ENCODE measurements at regions not wholly inside any gene's neighbourhood (a gene's known extent, or its start where the extent isn't known, plus 50 kb on each side); places are given as distances from the start of the nearest gene placed in this dataset.

DNA sequence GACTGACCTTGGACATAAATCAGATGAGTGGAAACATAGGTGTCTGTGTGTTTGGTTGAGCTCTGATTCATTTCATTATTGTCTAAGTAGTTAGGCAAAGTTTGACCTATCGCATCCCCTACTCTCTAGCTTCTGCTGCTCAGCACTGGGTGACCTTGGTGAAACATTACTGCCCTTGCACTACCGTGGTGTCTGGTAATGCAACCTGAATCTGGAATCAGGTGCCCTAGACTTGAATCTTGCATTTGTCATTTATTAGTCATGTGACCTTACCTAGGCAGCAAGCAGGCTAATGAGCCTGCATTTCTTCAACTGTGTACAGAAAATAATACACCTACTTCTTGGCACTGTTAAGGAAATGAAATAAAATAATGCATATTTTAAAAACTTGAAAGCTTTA is 242.3 kb upstream of the BLID start:
- FAIRE-seq (peak; percentile 23), DNase-seq (ENCODE audit: insufficient read length, low spot score) (no peak)

DNA sequence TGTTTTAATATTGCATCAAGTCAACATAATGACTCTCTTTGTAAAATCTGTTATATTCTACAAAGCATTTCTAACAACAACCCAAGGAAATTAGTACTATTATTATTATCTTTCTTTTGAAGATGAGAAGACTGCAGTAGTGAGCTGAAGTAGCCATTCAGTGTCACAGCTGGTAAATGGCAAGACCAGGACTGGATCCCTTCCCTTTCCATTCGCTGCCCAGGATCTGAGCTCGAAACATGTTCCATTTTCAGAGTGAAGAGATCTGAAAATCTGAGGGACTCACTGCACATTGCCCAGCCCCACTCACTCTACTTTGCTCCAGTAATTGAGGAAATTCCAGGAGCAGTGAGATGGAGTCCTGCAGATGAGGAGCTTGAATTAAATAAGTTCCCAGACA is 240.0 kb upstream of the BLID start:
- DNase-seq (ENCODE audit: insufficient read length, low spot score) (no peak), FAIRE-seq (no peak)

DNA sequence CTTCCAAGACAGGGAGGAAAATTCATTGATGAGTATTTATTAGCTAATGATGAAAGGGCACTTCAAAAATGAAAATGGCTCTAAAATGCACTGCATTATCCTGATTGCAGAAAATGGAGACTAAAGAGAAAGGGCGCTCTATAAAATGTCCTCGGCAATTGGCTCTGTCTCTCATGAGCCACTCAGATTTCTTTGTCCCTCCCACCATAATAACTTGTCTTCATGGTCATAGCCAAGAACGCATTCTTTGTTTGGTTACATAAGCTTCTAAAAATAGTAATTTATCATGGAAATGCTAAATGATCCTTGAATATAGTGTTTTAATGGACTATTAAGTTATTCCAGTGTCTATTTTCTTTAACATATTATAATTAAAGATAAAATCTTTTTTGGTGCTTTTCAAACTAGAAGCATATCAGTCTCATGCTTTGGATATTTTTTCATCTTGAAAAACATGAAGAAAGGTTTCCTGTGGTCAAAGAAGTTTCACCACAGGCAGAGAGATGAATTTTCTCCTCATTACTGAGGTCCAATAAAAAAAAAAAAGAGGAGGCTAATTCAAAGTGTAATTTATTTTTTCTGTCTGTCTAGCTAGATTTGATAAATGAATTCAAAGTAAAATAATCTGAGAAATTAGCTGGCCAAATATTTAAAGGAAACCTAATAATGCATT is 238.1 kb upstream of the BLID start:
- no peak for DNase-seq (ENCODE audit: insufficient read length, low spot score)
- FAIRE-seq = no peak

DNA sequence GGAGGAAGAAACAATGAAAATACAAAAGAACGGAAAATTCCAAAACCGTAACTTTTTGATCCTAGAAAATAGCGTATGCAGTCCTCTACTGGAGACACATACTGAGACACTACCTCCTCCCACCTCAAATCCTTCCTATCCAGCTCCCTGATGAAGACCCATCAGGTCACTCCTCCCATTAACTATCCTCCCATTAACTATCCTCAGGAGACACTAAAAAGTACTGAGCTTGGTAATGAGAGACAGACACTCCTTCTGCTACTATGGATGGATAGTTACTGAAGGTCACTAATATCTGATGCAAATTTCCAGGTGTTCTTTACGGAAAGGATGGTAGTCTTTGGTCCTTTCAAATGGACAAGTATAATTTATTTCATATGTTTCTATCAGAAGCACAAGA is 237.5 kb upstream of the BLID start:
- FAIRE-seq = no peak

DNA sequence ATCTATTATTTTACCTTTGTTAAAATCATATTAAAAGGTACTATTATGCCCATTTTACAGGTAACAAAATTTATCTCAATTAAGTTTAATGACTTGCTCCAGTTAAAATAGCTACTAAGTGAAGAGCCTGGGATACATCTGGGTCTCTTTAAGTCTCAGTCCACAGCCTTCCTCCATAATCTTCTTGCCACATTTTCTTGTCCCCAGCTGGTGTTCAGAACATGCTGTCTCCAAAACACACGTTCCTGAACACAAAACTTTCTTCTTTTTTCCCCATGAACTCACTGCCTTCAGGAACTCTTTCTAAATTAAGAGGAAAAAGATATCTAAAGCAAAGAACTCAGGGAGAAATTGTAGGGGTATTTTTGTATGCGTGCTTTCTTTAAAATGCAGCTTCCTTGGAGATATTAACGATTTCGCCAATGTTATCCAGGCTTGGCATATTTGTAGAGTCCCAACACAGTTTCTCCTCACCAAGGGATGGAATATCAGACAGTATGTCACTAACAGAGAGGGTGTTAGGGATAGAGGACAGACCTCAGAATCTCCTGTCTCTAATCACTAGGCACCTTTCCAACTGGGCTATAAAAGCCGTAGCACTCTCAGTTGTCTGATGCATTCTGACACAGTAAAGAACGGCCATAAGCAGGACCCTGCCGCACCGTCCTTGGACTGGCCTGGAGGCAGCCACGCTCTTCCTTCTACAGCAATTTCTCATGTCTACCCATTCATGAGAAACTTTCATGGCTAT is 232.8 kb upstream of the BLID start:
- FAIRE-seq (no peak), DNase-seq (ENCODE audit: insufficient read length, low spot score) (no peak)

More for the DNA sequence above, 237.5 kb upstream of the BLID start:
- no peak for DNase-seq (ENCODE audit: insufficient read length, low spot score)

DNA sequence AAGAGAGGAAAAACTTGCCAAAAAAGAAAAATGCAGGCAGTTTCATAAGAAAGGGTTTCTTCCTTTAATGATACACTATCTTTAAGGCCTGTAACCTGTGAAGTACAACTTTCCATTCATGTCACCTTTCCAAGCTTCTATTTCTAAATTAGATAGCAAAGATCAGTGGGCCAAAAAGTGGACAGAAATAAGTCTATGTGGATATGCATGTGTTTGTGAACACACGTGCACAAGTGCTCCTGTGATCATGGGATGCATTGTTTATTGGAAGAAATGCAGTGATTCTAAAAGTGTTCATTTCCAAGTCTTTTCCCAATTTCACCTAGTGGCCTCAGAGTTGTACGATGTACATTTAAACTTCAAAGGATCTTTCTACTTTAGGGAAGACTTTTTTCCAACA is 230.0 kb upstream of the BLID start:
- FAIRE-seq (no peak), DNase-seq (ENCODE audit: insufficient read length, low spot score) (no peak)

DNA sequence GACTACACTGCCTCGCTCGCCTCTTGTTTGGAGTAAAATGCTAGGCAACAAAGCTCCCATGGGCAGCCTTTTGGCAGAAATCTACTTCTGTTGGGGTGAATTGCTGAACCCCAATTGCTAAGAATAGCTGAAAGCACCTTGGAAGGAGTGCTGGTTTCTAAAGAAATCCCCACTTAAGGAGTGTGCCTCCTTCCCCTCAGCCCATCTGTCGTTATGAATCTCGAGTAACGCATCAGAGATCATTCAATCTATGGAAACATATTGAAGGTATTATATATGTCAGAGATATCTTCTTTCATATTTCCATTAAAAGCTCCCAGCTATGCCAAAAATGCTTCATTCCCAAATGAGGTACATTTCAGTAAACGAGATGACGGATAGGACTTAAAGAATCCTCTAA is 229.6 kb upstream of the BLID start:
- FAIRE-seq = no peak
- no peak for DNase-seq (ENCODE audit: insufficient read length, low spot score)

DNA sequence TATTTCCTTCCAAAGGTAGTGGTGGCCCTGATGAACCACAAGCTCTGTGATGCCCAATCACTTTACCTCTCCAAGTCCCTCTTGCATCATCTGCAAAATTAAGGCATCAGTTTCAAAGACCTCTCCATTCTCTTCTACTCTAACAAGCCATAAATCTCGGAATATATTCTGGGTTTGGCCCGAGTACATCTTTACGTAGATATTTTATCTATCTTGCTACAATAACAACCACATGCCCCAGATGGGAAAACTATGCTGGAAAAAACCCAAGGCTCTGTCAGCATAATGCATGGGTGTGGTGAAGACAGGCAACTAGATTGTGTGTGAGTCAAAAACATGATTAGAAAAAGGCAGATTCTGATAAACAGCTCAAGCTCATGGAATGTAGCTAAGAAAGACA is 228.2 kb upstream of the BLID start:
- DNase-seq (ENCODE audit: insufficient read length, low spot score) (peak; percentile 49), FAIRE-seq (peak; percentile 4)

DNA sequence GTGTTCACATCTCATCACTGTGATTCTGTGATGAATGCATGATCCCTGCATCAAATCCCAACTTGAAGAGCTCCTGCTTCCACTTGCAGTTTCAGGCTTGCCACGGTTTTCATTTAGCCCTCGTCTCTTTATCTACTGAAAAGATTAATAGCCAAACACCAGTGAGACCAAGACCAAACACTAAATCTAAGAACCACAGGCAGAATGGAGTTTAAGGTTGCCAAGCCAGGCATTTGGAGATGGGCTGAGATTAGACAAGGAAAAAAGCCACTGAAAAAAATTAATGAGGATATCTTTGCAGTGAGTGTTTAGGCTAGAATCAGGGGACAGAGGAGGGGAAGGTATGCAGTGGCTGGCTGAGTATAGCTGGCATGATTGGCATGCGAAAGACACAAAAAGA is 227.2 kb upstream of the BLID start:
- FAIRE-seq = no peak
- DNase-seq (ENCODE audit: insufficient read length, low spot score) = no peak

DNA sequence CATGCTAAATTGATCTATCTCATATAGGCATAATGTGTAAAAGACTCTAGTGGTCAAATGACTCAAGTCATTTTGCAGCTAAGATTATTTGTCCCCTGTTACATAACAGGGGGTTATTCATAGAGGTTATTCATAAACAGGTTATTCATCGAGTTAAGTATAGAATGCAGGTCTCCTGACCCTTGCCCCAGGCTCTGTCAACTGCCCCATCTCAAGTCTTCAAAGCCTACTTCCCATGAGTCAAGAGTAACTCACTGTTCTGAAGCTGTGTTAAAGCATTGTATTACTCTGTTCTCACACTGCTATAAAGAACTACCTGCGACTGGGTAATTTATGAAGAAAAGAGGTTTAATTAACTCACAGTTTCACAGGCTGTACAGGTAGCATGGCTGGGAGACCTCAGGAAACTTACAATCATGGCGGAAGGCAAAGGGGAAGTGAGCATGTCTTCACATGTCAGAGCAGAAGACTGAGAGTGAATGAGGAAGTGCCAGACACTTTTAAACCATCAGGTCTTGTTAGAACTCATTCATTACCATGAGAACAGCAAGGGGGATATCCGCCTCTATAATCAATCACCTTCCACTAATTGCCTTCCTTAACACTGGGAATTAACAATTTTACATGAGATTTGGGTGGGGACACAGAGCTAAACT is 226.2 kb upstream of the BLID start:
- FAIRE-seq (no peak), DNase-seq (ENCODE audit: insufficient read length, low spot score) (no peak)

DNA sequence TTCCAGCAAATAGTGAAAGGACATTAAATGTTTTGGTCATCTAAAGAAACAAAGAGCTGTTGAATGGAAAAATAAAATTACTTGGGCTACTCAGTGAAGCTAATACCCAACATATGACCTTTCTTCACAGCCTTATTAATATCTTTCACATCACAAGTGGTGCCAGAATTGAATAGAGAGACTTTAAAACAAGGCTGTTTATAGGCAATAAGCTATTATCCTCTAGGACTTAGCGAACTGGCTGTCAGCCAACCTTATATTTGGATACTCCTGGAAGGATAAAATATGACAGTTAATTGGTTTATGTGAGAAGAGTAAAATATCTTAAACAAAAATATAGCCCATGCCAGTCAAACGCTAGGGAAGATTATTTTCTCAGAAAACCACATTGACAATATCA is 225.5 kb upstream of the BLID start:
- no peak for DNase-seq (ENCODE audit: insufficient read length, low spot score)

DNA sequence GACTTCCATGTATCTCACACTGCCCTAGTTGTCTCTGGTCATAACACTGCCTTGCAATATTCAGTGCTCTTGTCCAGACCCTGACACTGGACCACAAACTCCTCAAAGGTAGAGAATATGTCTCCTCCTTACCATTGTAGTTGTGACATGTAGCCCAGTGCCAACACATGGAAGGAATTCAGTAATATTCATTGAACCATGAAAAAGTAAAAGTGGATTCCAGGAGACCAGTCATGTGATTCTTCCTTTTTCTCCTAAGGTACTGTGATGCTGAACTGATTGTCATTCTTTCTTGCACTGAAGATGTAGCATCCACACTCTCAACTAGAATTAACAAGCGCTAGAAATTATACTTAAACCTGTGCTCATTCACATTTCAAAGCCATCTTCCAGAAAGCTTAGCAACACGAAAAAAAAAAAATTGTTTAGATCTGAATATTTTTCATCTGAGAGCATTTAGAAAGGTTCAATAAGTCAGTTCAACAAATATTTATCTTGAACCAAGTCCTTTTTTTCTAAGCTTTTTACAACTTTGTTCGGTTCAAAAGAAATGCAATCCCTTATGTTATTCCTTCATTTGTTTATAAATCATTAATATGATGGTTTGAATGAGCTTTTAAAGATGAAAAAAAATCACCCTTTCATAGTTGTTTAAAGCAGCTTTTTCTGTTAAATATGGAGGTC is 224.7 kb upstream of the BLID start:
- FAIRE-seq = peak; percentile 28

More for the DNA sequence above, 225.5 kb upstream of the BLID start:
- no peak for FAIRE-seq

DNA sequence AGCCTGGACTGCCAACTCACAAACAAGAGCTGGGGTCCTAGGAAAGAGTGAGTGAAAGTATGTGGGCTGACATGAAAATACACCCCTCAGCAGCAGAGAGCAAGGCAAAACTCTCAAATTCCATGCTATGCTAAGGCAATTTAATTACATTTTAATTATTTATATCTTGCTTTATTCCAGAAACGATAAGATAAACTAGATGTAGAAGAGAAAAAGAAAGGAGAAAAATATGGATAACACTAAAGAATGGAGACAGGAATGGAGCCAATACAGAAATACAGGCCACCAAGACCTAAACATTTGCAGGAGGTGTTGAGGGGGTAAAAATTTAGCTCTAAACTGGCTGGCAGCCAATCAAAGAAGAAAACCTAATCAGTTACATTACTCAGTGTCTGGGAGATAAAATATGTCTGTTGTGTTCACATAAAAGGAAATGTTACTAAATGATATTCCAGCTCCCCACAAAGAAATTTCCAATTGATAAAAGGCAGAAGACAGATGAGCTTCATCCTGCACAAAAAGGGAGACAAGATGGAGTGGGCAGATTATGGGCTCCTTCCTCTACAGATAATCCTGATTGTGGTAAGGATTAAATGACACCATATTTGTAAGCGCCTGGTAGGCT is 223.5 kb upstream of the BLID start:
- no peak for FAIRE-seq

More for the DNA sequence above, 224.7 kb upstream of the BLID start:
- no peak for DNase-seq (ENCODE audit: insufficient read length, low spot score)

DNA sequence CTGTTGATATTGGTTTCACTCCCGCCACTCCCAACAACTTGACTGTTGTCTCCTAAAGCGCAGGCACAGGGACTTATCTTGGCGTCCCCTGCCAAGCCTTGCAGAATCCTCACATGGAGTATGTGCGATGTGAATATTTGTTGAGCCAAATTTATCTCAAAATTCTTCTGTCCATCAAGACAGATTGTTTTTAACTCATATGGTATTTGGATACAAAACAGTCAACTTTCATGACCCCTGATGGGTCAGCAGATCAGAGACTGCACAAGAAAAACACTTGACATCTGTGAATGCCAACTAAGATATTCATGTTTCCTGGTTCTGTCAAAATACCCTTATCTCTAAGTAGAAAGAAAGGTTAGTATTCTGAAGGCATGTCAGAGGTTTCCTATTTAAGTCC is 221.7 kb upstream of the BLID start:
- DNase-seq (ENCODE audit: insufficient read length, low spot score) = no peak

More for the DNA sequence above, 223.5 kb upstream of the BLID start:
- DNase-seq (ENCODE audit: insufficient read length, low spot score) = no peak

DNA sequence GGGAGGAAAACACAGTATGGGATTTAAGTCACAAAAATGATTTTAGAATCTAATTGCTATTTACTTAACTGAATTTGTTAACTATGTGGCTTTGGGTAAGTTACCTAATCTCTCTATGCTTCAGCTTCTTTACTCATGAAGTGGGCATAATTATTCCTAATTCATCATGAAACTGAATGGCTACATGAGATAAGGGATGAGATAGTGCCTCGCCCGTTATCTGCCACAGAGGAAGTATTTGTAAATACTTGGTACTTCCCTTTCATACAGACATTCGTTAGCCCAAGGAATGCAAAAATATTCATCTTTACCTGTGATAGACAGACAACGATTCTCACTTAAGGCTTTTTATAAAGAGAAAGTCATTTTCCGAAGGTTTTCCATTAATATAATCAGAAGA is 221.2 kb upstream of the BLID start:
- DNase-seq (ENCODE audit: insufficient read length, low spot score) = no peak
- no peak for FAIRE-seq

More for the DNA sequence above, 221.7 kb upstream of the BLID start:
- no peak for FAIRE-seq

DNA sequence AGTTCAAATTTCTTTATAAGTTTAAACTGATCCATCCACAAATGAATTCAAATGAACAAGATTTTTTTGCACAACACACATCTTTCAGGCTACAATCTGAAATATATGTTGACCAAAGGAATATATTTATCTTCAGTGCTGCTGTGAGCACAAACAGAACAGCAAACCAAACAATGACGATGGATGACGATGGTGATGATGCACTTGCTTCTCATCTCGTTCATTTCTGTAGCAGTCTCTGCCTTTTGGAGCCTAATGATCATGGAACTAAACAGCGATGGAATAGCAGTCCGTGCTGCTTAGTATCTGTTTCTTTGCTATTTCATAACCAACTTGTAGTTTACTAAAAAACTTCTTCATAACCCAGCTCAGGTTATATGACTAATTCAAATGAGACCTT is 220.7 kb upstream of the BLID start:
- FAIRE-seq (no peak), DNase-seq (ENCODE audit: insufficient read length, low spot score) (no peak)

DNA sequence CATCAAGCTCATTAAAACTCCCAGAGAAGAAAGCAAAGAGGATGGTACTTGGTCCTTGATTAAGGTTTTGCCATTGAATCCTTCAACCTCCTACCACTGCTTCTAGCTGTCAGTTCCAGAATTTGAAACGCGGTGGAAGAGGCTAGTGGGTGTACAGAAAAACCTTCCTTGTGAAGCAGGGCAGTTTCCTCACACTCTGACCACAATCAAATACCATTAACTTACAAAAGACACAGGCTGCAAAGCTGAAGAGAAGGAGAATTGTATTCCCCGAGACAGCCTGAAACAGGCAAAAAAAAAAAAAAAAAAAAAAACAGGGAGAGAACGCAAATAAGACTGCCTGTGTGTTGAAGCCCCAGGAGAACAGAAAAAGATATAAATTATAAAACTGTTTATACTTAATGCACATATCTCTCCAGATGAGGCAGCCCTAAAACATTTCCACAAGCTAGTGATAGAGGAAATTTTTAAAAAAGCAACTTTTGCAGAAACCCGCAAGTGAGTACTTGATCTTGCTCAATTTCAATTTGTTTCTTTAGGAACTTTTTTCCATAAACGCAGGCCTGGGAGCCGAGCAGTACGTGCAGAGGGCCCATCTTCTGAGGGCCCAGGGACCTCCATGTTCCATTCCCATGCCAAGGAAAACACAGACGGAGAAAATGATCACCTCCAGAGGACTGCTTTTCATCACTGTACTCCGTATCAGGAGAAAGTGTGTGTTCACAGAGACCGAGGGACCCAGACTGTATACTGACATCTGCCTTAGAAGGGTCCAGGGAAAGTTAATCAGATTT is 218.7 kb upstream of the BLID start:
- DNase-seq (ENCODE audit: insufficient read length, low spot score) = no peak
- no peak for FAIRE-seq

DNA sequence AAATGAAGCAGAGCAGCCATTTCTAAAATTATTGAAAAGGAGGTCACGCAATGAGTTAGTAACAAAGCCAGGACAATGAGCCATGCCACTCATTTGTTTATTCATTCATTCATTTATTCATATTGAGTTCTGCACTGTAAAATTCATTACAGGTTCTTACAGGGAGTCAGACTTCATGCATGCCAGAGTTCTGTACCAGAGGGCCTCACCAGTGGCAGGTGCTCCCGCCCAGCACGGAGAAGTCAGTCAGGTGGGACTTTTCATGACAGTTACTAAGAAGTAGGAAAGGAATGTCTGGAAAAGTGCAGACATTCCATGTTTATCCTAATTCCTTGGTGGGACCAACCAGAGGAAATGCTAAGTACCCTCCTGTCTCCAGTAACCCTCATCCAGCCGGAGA is 217.5 kb upstream of the BLID start:
- DNase-seq (ENCODE audit: insufficient read length, low spot score) = no peak
- FAIRE-seq = no peak

DNA sequence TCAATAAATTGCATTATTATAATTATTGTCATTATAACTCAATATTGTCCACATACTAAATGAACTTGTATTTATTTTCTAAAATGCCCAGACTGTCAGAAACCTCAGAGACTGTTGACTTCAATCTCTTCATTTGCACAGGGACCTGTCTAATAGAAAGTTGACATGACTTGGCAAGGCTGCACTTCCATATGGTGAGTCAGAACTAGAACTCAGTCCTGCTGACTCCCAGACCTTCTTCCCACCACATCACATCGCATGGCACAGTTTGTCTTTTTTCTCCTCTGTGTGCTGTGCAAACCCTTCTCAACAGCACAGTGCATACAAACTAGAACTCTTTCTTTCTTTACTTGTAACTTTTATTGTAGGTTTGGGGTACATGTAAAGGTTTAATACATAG is 215.1 kb upstream of the BLID start:
- DNase-seq (ENCODE audit: insufficient read length, low spot score) (no peak), FAIRE-seq (peak; percentile 4)

Data from HTR-8/SVneo (cell line).